ENCODE measurements at regions not wholly inside any gene's neighbourhood (a gene's known extent, or its start where the extent isn't known, plus 50 kb on each side); places are given as distances from the start of the nearest gene placed in this dataset.
"Not testable (repeated sequence)": the region's sequence is repeated elsewhere in the genome, so short reads cannot be mapped to it uniquely, and the experiment has no call there.

DNA sequence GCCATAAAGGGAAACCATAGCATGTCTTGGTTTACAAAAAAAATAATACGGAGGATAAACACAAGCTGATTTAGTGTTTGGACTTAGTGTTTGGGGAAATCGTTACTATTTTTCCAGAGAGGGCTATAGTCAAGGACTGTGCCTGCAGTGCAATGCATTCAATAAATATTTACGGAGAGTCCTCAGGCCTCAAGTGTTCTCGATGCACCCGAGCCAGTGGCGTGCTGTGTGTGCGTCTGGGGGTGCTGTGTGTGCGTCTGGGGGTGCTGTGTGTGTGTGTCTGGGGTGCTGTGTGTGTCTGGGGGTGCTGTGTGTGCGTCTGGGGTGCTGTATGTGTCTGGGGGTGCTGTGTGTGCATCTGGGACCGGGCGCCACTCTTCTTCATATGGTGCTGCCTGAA lies 71.7 kb upstream of the GTF3A start:
- ATAC-seq (replicated peaks in 6 of 8), result peak in 1 of 8 experiments; percentile 12
- Histone ChIP-seq H3K27ac (no peak overlapping the region), H3K4me3 (no peak overlapping the region), H3K4me1 (replicated peaks in 1 of 2) (no peaks in the 10 kb centered on the region)
- WGBS, 10 experiments, result 40 to 96% (median 84%) methylated on average over 1 to 7 of the region's 11 CpGs; no CpG with 5 or more reads in 1 of the 10 experiments
- in situ Hi-C loops (cut with MboI; ENCODE audit: low pct_unique_long_range_greater_than_20kb in 2 of 9, low sequenced_read_pairs in 9 of 9, unreplicated experiment in 9 of 9), result loop anchor here in 5 of 9 experiments (10.0 to 25.0 kb wide), 3 partner anchors 365 to 635 kb away; partner anchors contain the start of gene URAD (in 4 of the 5)

DNA sequence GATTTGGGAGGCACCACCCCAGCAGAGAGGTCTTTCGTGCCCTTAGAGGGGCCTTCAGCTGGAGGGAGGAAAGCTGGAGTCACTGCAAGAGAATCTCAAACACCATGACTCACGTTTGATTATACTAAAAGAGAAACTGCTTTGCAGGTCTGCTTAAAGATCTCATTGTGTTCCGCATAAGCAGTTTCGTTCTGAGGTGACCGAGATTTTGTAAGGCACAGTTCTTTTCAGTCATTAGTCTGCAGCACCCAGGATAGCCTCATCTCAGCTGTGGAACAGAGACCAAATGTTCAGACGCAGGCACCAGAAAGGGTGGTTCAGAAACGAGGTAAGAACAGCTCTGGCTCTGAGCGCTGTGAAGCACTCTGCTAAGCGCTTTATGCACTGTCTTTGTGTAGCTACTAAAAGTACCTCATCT lies 71.2 kb upstream of the GTF3A start:
- H3K4me1 ChIP-seq (replicated peaks in 1 of 2), result no peaks in the 10 kb centered on the region
- no peak overlapping the region for H3K27ac ChIP-seq
- peak in 3 of 8 experiments; percentile 21 to 55 (median 40) for ATAC-seq (replicated peaks in 6 of 8)
- in situ Hi-C loops (cut with MboI; ENCODE audit: low pct_unique_long_range_greater_than_20kb in 2 of 9, low sequenced_read_pairs in 9 of 9, unreplicated experiment in 9 of 9), result loop anchor here in 5 of 9 experiments (10.0 to 25.0 kb wide), 3 partner anchors 366 to 634 kb away; partner anchors contain the start of gene URAD (in 4 of the 5)
- WGBS, 10 experiments, result 50 to 79% (median 64%) methylated on average over 2 to 8 of the region's 9 CpGs; no CpG with 5 or more reads in 4 of the 10 experiments
- no peak overlapping the region for H3K4me3 ChIP-seq

DNA sequence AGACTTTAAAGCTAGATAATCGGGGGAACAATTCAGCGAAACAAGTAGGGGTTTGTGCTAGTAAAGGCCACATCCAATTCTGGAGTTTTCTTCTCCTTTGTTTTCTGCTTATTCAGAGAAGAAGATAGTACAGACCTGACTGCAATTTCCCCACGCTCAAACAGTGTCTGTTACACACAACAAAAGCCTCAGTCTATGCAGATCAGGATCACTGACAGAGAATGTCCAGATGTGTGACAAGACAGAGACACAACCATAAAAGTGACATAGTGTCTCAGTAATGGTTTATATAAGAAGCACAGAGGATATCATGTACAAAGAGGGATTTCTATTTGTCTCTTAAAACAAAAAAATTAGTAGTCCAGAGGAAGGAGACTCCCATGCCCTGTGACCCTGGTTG lies 70.7 kb upstream of the GTF3A start:
- Histone ChIP-seq H3K27ac (no peak overlapping the region), H3K4me3 (no peak overlapping the region), H3K4me1 (replicated peaks in 1 of 2) (no peaks in the 10 kb centered on the region)
- in situ Hi-C loops (cut with MboI; ENCODE audit: low pct_unique_long_range_greater_than_20kb in 2 of 9, low sequenced_read_pairs in 9 of 9, unreplicated experiment in 9 of 9), result loop anchor here in 5 of 9 experiments (10.0 to 25.0 kb wide), 3 partner anchors 366 to 634 kb away; partner anchors contain the start of gene URAD (in 4 of the 5)
- ATAC-seq (replicated peaks in 6 of 8), result peak in 1 of 8 experiments; percentile 11
- WGBS, 10 experiments, result 40 to 100% (median 63%) methylated on average over 1 to 3 of the region's 3 CpGs; no CpG with 5 or more reads in 4 of the 10 experiments

DNA sequence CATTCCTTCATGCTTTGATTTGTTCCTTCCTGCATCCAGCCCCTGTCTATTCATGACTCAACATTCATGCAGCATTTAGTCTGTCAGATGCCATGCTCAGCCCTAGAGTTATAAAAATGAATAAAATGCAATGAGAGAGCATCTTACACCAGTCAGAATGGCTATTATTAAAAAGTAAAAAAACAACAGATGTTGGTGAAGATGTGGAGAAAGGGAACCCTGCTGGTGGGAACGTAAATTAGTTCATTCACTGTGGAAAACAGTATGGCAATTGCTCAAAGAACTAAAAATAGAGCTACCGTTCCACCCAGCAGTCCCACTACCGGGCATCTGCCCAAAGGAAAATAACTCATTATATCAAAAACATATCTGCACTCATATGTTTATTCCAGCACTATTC lies 70.0 kb upstream of the GTF3A start:
- Histone ChIP-seq H3K4me1 (replicated peaks in 1 of 2) (no peaks in the 10 kb centered on the region), H3K4me3 (no peak overlapping the region), H3K27ac (no peak overlapping the region)
- WGBS, 10 experiments, result 0 to 100% (median 50%) methylated on average over 1 to 3 of the region's 3 CpGs; no CpG with 5 or more reads in 1 of the 10 experiments
- in situ Hi-C loops (cut with MboI; ENCODE audit: low pct_unique_long_range_greater_than_20kb in 2 of 9, low sequenced_read_pairs in 9 of 9, unreplicated experiment in 9 of 9), result loop anchor here in 5 of 9 experiments (10.0 to 25.0 kb wide), 3 partner anchors 367 to 633 kb away; partner anchors contain the start of gene URAD (in 4 of the 5)
- peak in 3 of 8 experiments; percentile 44 to 72 (median 71) for ATAC-seq (replicated peaks in 6 of 8)

DNA sequence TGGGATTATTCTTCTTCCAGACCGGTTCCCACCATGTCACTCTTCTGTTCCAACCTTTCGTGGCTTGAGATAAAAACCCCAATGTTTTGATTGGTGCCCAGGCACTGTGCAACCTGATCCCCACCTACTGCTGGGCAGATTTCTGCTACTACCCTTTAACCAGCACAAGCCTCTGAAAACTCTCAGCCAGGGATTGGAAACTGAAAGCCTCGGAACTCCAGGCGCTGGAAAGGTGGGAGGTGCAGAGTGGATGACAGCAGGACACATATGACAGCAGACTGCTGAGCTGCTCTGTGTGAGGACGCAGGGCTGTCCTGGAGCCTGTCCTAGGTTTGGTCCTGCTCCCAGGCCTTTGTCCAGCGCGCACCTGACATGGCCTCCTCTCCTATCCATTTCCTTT lies 68.5 kb upstream of the GTF3A start:
- no peaks in the 10 kb centered on the region for H3K4me1 ChIP-seq (replicated peaks in 1 of 2)
- in situ Hi-C loops (cut with MboI; ENCODE audit: low pct_unique_long_range_greater_than_20kb in 2 of 9, low sequenced_read_pairs in 9 of 9, unreplicated experiment in 9 of 9), result loop anchor here in 7 of 9 experiments (5.0 to 25.0 kb wide), 5 partner anchors 369 to 631 kb away; partner anchors contain the start of gene URAD (in 4 of the 7)
- H3K4me3 ChIP-seq, result no peak overlapping the region
- 62 to 100% (median 87%) methylated on average over 1 to 2 of the region's 7 CpGs; no CpG with 5 or more reads in 4 of the 10 experiments for WGBS, 10 experiments
- H3K27ac ChIP-seq, result no peak overlapping the region
- ATAC-seq (replicated peaks in 6 of 8), result no peak

DNA sequence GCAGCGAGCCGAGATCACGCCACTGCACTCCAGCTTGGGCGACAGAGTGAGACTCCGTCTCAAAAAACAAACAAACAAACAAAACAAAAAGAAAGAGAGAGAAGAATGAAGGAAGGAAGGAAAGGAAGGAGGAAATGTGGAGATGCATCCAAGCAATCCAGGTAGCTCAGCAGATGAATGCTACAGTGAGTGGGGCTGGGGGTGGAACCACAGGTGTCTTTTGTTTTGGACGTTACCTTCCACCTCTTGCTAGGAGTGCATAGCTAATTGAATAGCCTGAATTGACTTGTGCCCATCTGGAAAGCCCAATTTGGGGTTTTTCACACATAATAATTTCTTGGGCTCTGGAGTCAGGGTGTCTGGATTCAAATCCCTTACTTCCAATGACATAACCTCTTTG lies 66.0 kb upstream of the GTF3A start:
- WGBS, 10 experiments, result 68 to 93% (median 87%) methylated on average over 2 to 6 of the region's 6 CpGs; no CpG with 5 or more reads in 2 of the 10 experiments
- Histone ChIP-seq H3K4me3 (no peak overlapping the region), H3K27ac (no peak overlapping the region), H3K4me1 (replicated peaks in 1 of 2) (no peaks in the 10 kb centered on the region)
- in situ Hi-C loops (cut with MboI; ENCODE audit: low pct_unique_long_range_greater_than_20kb in 2 of 9, low sequenced_read_pairs in 9 of 9, unreplicated experiment in 9 of 9), result loop anchor here in 7 of 9 experiments (5.0 to 25.0 kb wide), 5 partner anchors 371 to 629 kb away; partner anchors contain the start of gene URAD (in 4 of the 7)
- ATAC-seq (replicated peaks in 6 of 8), result no peak

DNA sequence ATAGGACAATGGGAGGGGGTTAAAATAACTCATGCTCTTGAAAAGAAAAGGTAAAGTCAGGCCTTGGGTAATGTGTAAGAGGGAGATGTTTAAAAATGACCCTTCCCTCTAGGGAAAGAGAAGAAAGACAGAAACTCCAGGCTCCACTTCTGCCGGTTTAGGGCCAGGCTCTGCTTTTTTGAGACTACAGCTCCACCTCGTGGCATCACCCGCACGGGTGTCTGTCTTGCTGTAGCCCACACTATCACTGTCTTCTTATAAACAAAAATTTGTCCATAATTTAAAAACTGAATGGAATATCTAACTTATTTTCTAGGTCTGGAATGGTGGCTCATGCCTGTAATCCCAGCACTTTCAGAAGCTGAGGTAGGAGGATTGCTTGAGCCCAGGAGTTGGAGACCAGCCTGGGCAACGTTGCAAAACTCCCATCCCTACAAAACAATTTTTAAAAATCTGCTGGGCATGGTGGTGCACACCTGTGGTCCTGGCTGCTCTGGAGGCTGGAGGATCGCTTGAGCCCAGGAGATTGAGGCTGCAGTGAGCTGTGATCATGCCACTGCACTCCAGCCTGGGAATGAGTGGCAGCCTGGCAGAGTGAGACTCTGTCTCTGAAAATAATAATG lies 65.1 kb upstream of the GTF3A start:
- peak; percentile 42 to 66 (median 58) for ATAC-seq (replicated peaks in 6 of 8)
- WGBS, 10 experiments, result 0 to 40% (median 0%) methylated on average over 1 to 4 of the region's 6 CpGs; no CpG with 5 or more reads in 3 of the 10 experiments
- Histone ChIP-seq H3K27ac (no peak overlapping the region), H3K4me3 (no peak overlapping the region), H3K4me1 (replicated peaks in 1 of 2) (no peaks in the 10 kb centered on the region)
- in situ Hi-C loops (cut with MboI; ENCODE audit: low pct_unique_long_range_greater_than_20kb in 2 of 9, low sequenced_read_pairs in 9 of 9, unreplicated experiment in 9 of 9), result loop anchor here in 7 of 9 experiments (5.0 to 25.0 kb wide), 5 partner anchors 372 to 628 kb away; partner anchors contain the start of gene URAD (in 4 of the 7)

DNA sequence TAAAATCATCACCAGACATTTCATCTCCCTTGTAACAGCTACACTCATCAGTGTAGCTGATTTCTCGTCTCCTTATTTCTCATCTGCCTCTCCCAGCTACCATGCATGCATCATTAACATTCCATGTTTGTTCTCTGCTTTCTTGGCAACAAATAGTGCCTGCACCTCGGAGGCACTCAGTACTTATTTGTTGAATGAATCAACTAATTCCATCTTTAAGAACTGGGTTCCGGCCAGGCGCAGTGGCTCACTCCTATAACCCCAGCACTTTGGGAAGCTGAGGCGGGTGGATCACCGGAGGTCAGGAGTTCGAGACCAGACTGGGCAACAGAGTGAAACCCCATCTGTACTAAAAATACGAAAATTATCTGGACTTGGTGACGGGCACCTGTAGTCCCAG lies 63.9 kb upstream of the GTF3A start:
- Histone ChIP-seq H3K4me1 (replicated peaks in 1 of 2) (no peaks in the 10 kb centered on the region), H3K4me3 (no peak overlapping the region), H3K27ac (no peak overlapping the region)
- ATAC-seq (replicated peaks in 6 of 8), result no peak
- in situ Hi-C loops (cut with MboI; ENCODE audit: low pct_unique_long_range_greater_than_20kb in 2 of 9, low sequenced_read_pairs in 9 of 9, unreplicated experiment in 9 of 9), result loop anchor here in 5 of 9 experiments (10.0 to 25.0 kb wide), 5 partner anchors 373 to 627 kb away; partner anchors contain the start of gene URAD (in 4 of the 5)
- WGBS, 10 experiments, result 26 to 87% (median 68%) methylated on average over 2 to 8 of the region's 9 CpGs; no CpG with 5 or more reads in 2 of the 10 experiments

DNA sequence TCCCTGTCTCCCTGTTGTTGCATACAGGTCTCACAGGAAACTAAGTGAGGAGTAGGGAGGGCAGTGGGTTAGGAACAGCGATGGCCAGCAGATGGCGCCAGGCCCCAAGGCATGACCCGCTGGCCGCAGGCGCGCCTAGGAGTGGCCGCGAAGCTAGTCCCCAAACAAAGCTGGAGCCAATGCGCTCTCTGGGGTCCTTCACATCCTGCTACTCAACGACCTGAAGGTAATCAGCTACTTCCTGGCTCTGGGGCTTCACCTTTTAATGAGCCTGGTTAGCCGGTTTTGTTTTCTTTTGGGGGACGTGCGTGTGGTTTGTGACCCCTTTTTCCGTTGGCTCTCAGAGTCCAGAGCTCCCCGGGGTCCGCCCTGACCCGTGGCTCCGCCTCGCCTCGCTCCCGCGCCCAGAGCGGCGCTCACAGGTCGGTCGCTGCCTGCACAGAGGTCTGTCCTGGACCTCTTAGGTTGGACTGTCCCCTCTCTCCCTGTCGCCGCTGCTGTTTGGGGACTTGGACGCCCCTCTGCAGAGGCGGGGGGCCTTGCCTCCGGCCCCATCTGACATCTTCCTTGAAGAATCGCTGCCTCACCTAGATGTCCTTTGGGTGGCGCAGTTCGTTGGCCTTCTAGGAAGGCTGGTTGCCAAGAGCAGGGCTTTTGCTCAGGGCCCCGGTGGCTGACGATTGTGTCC lies 62.2 kb upstream of the GTF3A start:
- peak; percentile 95 to 99 (median 98) for ATAC-seq (replicated peaks in 6 of 8)
- in situ Hi-C loops (cut with MboI; ENCODE audit: low pct_unique_long_range_greater_than_20kb in 2 of 9, low sequenced_read_pairs in 9 of 9, unreplicated experiment in 9 of 9), result loop anchor here in 5 of 9 experiments (10.0 to 25.0 kb wide), 5 partner anchors 375 to 625 kb away; partner anchors contain the start of gene URAD (in 4 of the 5)
- 0 to 40% (median 1%) methylated on average over 1 to 17 of the region's 36 CpGs; no CpG with 5 or more reads in 1 of the 10 experiments for WGBS, 10 experiments
- no peak overlapping the region for H3K27ac ChIP-seq
- peak overlapping the region; percentile 14 to 42 (median 31) for H3K4me3 ChIP-seq
- H3K4me1 ChIP-seq (replicated peaks in 1 of 2), result no peaks in the 10 kb centered on the region

DNA sequence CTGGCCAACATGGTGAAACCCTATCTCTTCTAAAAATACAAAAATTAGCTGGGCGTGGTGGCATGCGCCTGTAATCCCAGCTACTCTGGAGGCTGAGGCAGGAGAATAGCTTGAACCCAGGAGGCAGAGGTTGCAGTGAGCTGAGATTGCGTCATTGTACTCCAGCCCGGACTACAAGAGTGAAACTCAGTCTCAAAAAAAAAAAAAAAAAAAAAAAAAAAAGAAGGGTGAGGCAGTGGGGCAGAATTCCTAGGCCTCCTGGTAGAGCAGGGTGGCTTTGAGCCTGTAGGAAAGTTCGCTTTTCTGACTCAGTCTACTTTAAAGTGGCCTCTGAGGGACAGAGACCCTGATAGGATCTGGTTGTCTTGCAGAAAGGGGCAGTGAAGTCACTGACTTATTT lies 60.8 kb upstream of the GTF3A start:
- not testable (repeated sequence) for ATAC-seq (replicated peaks in 6 of 8); H3K27ac ChIP-seq; H3K4me3 ChIP-seq; H3K4me1 ChIP-seq (replicated peaks in 1 of 2)
- in situ Hi-C loops (cut with MboI; ENCODE audit: low pct_unique_long_range_greater_than_20kb in 2 of 9, low sequenced_read_pairs in 9 of 9, unreplicated experiment in 9 of 9), result loop anchor here in 5 of 9 experiments (10.0 to 25.0 kb wide), 5 partner anchors 376 to 624 kb away; partner anchors contain the start of gene URAD (in 4 of the 5)
- WGBS, 10 experiments, result 14 to 100% (median 88%) methylated on average over 1 to 3 of the region's 5 CpGs; no CpG with 5 or more reads in 1 of the 10 experiments

DNA sequence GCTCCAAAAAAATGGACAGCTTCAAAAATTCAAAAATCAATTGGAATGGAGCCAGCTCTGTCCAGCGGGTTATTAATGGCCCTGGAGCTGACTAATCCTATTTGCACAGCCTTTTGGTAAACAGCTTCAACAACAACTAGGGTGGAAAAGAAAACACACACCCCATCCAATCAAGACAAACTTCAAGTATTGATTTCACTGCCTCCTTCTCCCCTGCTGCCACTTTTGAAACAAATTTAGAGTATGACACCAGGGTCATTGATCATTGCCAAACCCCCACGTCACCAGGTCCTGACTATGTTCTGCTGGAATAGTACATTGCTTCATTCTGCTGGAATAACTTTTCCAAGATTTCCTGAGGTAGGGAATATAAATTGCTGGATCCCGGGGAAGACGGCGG lies 56.8 kb upstream of the GTF3A start:
- ATAC-seq (replicated peaks in 6 of 8), result peak in 2 of 8 experiments; percentile 24 to 49
- WGBS, 10 experiments, result 27 to 79% (median 60%) methylated on average over 1 to 5 of the region's 5 CpGs; no CpG with 5 or more reads in 2 of the 10 experiments
- Histone ChIP-seq H3K27ac (no peak overlapping the region), H3K4me3 (no peak overlapping the region), H3K4me1 (replicated peaks in 1 of 2) (peaks cover 0 to under 1% of the 10 kb centered on the region in 2 donors)
- in situ Hi-C loops (cut with MboI; ENCODE audit: low pct_unique_long_range_greater_than_20kb in 2 of 9, low sequenced_read_pairs in 9 of 9, unreplicated experiment in 9 of 9), result loop anchor here in 5 of 9 experiments (10.0 to 25.0 kb wide), 5 partner anchors 380 to 620 kb away; partner anchors contain the start of gene URAD (in 4 of the 5)

DNA sequence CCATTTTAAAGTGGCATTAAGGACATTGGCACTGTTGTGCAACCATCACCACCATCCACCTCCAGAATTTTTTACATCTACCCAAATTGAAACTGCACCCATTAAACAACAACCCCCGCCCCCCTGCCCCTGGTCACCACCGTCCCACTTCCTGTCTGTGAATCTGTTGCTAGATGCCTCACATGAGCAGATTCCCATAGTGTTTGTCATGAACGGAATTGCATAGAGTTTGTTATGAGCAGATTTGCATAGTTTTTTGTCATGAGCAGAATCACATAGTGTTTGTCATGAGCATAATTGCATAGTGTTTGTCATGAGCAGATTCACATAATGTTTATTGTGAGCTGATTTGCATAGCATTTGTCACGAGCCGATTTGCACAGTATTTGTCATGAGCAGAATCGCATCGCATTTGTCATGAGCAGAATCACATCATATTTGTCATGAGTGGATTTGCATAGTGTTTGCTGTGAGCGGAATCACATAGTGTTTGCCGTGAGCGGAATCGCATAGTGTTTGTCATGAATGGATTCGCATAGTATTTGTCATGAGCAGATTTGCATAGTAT lies 54.0 kb upstream of the GTF3A start:
- Histone ChIP-seq H3K4me1 (replicated peaks in 1 of 2) (peaks cover 0 to 3% of the 10 kb centered on the region in 2 donors), H3K4me3 (no peak overlapping the region), H3K27ac (no peak overlapping the region)
- WGBS, 10 experiments, result 32 to 100% (median 86%) methylated on average over 1 to 12 of the region's 12 CpGs; no CpG with 5 or more reads in 1 of the 10 experiments
- ATAC-seq (replicated peaks in 6 of 8), result peak in 2 of 8 experiments; percentile 42 to 72
- in situ Hi-C loops (cut with MboI; ENCODE audit: low pct_unique_long_range_greater_than_20kb in 2 of 9, low sequenced_read_pairs in 9 of 9, unreplicated experiment in 9 of 9), result loop anchor here in 5 of 9 experiments (10.0 to 25.0 kb wide), 3 partner anchors 383 to 617 kb away; partner anchors contain the start of gene URAD (in 5 of the 5)
